ENCODE measurements at regions not wholly inside any gene's neighbourhood (a gene's known extent, or its start where the extent isn't known, plus 50 kb on each side); places are given as distances from the start of the nearest gene placed in this dataset.
"Not testable (repeated sequence)": the region's sequence is repeated elsewhere in the genome, so short reads cannot be mapped to it uniquely, and the experiment has no call there.

GRCh38 chr5:155753943-155754581 is 572.9 kb upstream of the SGCD start:
- no peak for DNase-seq (ENCODE audit: low read depth in 2 of 2, low spot score in 1 of 2)

- DNase-seq (ENCODE audit: low read depth in 2 of 2, low spot score in 1 of 2) = no peak
Observed at GRCh38 chr5:155759252-155759651, 567.7 kb upstream of the SGCD start.

- DNase-seq (ENCODE audit: low read depth in 2 of 2, low spot score in 1 of 2) = no peak
Observed at GRCh38 chr5:155759984-155760383, 567.0 kb upstream of the SGCD start.

DNA sequence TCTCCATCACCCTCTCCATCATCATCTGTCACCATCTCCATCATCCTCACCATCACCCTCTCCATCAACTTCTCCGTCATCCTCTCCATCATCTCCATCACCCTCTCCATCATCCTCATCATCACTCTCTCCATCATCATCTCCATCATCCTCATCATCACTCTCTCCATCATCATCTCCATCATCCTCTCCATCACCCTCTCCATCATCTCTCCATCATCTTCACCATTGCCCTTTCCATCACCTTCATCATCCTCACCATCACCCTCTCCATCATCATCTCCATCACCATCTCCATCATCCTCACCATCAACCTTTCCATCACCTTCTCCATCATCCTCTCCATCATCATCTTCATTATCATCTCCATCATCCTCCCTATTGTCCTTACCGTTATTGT is 565.5 kb upstream of the SGCD start:
- DNase-seq (ENCODE audit: low read depth in 2 of 2, low spot score in 1 of 2) = no peak

DNA sequence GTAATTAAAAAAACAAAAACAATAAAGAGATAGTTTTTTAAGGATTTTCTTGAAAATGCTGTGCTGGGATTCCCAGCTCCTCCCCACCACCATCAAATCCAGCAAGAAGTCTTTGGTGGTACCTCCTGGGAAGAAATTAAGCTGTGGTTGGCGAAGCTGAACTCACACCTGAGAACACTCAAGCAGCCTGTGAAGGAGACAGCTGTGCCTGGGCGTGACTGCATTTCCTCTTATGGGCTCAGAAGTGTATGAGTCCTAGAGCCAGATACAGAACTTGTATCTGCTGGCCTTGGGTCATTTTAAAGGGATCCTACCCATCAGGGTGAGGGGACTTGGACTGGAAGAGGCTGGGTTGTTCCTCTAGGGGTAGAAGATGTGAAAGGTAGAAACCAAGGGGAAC is 561.2 kb upstream of the SGCD start:
- DNase-seq (ENCODE audit: low read depth in 2 of 2, low spot score in 1 of 2) = no peak

DNA sequence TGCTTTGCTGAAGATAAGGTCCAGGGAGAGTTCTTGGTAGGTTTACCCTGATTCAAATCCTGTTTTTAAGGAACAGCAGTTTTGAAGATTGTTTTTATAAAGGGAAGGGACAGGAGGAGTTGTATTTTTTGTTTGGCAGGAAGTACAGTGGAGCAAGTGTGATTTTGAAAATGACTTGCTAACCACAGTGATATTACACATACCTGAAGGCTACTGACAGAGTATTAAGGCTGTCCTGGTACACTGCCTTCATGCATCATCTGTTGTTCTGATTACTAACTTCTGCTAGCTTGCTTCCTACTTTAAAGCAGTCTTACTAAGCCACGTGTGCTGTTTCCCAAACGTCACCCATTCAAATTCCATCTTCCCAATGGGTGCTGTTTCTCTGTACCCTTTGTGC is 559.5 kb upstream of the SGCD start:
- DNase-seq (ENCODE audit: low read depth in 2 of 2, low spot score in 1 of 2) = no peak

GRCh38 chr5:155768332-155768731 is 558.6 kb upstream of the SGCD start:
- DNase-seq (ENCODE audit: low read depth in 2 of 2, low spot score in 1 of 2) = no peak

GRCh38 chr5:155772009-155772662 is 554.8 kb upstream of the SGCD start:
- DNase-seq (ENCODE audit: low read depth in 2 of 2, low spot score in 1 of 2) = no peak

DNA sequence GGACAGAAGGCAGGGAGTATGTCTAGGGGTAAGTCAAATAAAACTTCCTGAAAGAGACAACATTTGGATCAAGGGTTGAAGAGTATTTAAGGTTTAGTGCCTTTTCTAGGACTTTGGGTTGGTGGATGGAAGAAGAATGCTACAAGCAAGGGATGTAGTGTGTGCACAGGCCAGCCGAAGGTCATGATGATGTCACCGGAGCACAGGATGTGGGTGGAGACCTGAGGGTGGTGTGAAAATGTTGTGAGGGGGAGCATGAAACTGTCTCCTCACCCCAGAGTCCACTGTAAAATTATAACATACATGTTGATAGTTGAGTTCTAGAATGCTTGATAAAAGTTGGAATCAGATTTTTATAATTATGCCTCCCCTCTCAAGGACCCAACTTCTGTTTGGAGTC is 553.3 kb upstream of the SGCD start:
- DNase-seq (ENCODE audit: low read depth in 2 of 2, low spot score in 1 of 2) = peak in 1 of 2 donors; percentile 15

DNA sequence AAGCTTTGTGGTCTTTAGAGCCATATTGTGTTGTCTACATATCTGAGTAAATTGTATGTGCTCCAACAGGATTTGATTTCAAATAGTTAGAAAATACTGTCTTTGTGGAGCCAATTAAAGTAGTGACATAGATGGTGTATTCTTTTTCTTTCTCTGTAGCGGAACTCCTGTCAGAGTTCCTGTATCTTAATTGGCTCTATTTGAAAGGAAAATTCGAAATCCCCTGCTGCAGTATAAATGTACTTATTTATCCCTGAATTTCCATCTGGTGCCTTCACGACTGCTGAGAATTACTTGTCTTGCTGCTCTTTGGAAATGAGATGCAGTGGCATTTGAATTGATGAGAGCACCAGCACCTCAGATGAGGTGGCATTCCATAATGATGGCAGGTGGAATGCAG is 546.7 kb upstream of the SGCD start:
- no peak for DNase-seq (ENCODE audit: low read depth in 2 of 2, low spot score in 1 of 2)

DNA sequence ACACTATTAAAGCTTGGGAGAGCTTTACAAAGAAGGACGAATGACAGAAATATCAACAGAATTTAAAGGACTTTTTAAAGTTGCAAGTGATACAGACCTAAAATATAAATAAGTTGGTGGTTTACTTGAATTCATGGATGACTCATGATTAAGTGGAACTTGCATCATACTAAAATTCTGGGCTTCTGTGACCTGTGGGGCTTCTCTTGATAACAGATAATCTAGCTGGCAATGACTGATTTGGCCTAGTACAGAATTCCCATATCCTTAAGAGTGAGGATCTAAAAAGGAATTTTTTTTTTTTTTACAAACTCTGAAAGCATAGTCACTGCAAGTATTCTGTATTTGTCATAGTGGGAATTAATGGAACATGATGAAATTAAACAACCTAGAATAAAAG is 543.7 kb upstream of the SGCD start:
- DNase-seq (ENCODE audit: low read depth in 2 of 2, low spot score in 1 of 2) = no peak

DNA sequence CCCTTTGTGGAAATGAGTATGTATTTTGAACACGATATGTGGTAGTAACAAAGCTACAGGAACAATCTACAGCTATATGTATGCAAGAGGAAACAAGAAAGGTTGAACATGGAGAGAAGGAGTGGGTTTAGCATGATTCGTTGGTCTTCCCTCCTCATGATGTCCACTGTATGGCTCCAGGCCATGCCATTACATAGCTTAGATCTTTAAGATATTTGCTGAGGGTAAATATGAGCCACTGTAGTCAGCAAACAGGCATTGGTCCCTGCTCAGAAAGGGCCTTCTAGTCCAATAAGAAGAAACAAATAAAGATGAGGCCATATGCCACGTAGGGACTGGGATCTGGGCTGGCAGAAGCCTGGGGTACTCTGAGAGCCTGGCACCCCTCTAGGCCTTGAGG is 543.2 kb upstream of the SGCD start:
- DNase-seq (ENCODE audit: low read depth in 2 of 2, low spot score in 1 of 2) = no peak

DNA sequence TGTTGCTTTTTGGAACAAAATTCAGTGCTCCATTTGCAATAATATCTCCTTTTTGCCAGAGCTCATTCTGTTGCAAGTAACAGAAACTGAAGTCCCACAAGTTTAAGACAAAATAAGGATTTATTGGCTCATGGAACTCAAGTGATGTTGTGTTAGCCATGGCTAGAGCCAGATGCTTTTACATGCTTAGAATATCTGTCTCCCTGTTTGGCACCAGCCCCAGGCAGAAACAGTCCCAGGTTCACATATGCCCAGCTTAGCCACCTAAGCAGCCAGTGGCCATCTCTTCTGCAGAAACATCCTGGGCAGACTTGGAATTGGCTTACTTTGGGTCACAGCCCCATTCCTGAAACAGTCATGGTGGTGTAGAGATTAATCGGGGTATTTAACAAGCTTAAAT is 540.9 kb upstream of the SGCD start:
- DNase-seq (ENCODE audit: low read depth in 2 of 2, low spot score in 1 of 2) = no peak

DNA sequence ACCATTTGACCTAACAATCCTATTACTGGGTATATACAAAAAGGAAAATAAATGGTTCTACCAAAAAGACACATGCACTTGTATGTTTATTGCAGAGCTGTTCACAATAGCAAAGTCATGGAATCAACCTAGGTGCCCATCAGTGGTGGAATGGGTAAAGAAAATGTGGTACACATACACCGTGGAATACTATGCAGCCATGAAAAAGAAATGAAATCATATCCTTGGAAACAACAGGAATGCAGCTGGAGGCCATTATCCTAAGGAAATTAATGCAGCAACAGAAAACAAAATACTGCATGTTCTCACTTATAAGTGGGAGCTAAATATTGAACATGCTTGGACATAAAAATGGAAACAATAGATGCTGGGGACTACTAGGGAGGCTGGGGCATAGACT is 534.1 kb upstream of the SGCD start:
- DNase-seq (ENCODE audit: low read depth in 2 of 2, low spot score in 1 of 2) = no peak

GRCh38 chr5:155794795-155795194 is 532.2 kb upstream of the SGCD start:
- no peak for DNase-seq (ENCODE audit: low read depth in 2 of 2, low spot score in 1 of 2)

- DNase-seq (ENCODE audit: low read depth in 2 of 2, low spot score in 1 of 2) = no peak
Observed at GRCh38 chr5:155799308-155799707, 527.7 kb upstream of the SGCD start.

GRCh38 chr5:155807884-155808576 is 518.9 kb upstream of the SGCD start:
- no peak for DNase-seq (ENCODE audit: low read depth in 2 of 2, low spot score in 1 of 2)

- DNase-seq (ENCODE audit: low read depth in 2 of 2, low spot score in 1 of 2) = no peak
Observed at GRCh38 chr5:155815248-155815647, 511.7 kb upstream of the SGCD start.

GRCh38 chr5:155822177-155822576 is 504.8 kb upstream of the SGCD start:
- DNase-seq (ENCODE audit: low read depth in 2 of 2, low spot score in 1 of 2) = no peak

DNA sequence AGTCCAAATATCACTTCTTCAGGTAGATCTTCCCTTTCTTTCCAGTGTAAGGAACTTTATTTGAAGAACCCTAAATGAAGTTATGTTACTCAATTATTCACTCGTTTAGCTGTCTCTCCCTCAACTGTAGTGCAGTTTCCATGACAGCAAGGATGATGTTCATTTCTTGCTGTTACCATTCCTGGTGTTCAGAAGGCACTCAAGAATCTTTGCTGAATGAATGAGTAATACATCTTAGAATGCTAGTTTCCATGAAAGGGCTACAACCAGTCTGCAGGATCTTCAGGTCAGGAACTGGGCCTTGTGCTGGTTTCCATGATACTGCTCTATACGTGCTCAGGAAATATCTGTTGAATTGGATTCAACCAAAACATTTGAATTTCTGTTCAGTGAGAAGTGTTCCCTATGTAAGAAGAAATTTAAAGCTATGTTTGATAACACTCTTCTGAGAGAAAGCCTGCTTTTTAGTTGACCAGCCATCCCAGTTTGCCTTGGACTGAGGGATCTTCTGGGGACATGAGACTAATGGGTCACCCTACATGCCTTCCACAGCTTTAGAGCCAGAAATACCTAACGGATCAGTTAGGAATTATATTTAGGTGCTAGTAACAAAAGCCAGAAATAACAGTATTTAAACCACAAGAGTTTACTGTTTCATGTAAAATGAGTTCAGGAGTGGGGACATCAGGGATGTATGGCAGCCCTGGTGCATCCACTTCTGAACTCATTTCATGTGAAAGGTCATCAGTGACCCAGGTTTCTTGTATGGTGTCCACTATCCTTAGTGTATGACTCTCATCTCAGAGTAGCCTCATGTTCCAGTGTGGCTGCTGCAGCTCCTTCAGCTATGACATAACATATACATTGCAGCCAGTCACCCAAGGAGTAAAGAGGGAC is 500.1 kb upstream of the SGCD start:
- no peak for DNase-seq (ENCODE audit: low read depth in 2 of 2, low spot score in 1 of 2)

DNA sequence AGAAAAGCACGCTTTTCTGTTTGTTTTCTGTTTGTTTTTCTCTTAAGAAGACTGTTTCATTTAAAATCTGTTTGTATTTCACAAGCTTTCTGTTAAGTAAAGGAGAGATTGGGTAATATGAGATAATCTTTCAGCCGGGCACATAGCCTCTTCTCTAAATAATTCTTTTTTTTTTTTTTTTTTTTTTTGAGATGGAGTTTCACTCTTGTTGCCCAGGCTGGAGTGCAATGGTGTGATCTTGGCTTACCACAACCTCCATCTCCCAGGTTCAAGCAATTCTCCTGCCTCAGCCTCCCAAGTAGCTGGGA is 499.5 kb upstream of the SGCD start:
- DNase-seq (ENCODE audit: low read depth in 2 of 2, low spot score in 1 of 2) = not testable (repeated sequence)

- DNase-seq (ENCODE audit: low read depth in 2 of 2, low spot score in 1 of 2) = no peak
Observed at GRCh38 chr5:155827949-155828348, 499.0 kb upstream of the SGCD start.

Measured in stimulated activated CD8-positive, alpha-beta memory T cell treated with anti-CD3 and anti-CD28 coated beads, Interleukin-4, amount 100 ng/mL, for 4 hours (primary cell).